Gastroesophageal sphincter (tissue), 4 donors: ENCODE measurements at regions not wholly inside any gene's neighbourhood (a gene's known extent, or its start where the extent isn't known, plus 50 kb on each side); places are given as distances from the start of the nearest gene placed in this dataset.
"Not testable (repeated sequence)": the region's sequence is repeated elsewhere in the genome, so short reads cannot be mapped to it uniquely, and the experiment has no call there.

ENCODE experiments used
- ATAC-seq: fragments of 150-250 bp; one replicate; pipeline ENCODE4 v1.9.1; 2016; ENCODE audit warnings: mild to moderate bottlenecking, moderate library complexity
- H3K27ac ChIP-seq, 4 donors: fragments of 200-600 bp; sonication (generic) in 3 of 4; 1 replicate in 3 of 4; 2 replicates in 1 of 4; pipeline ENCODE4 v1.5.1; 2016 to 2019
- H3K27me3 ChIP-seq: fragments of 200-600 bp; sonication (generic); one replicate; pipeline ENCODE4 v1.5.1; 2019
- H3K36me3 ChIP-seq, 2 donors: fragments of 200-600 bp; sonication (generic); one replicate each; pipeline ENCODE4 v1.5.1; 2019; ENCODE audit warnings: control low read depth in 1 of 2
- H3K4me1 ChIP-seq, 3 donors: fragments of 200-600 bp; sonication (generic); 1 replicate in 2 of 3; 2 replicates in 1 of 3; pipeline ENCODE4 v1.5.1; 2016 to 2019; ENCODE audit warnings: control low read depth in 2 of 3
- H3K4me3 ChIP-seq, 2 donors: fragments of 200-600 bp; sonication (generic); one replicate each; pipeline ENCODE4 v1.5.1; 2019; ENCODE audit warnings: mild to moderate bottlenecking in 1 of 2, moderate library complexity in 1 of 2
- H3K9me3 ChIP-seq, 3 donors: fragments of 200-600 bp; sonication (generic); one replicate each; pipeline ENCODE4 v1.5.1; 2017 to 2019; ENCODE audit warnings: control low read depth in 2 of 3
- EP300 ChIP-seq: sonication (generic); formaldehyde crosslinking; IDR thresholded peaks from one replicate; pipeline ENCODE4 v1.6.1; 2017; ENCODE audit warnings: antibody characterized with exemption, mild to moderate bottlenecking
- POLR2A ChIP-seq, 2 donors: fragments of 450-650 bp; IDR thresholded peaks; one replicate each; pipeline ENCODE4 v1.6.1; 2017; ENCODE audit warnings: antibody characterized with exemption in 2 of 2, mild to moderate bottlenecking in 2 of 2, moderate library complexity in 1 of 2
- POLR2AphosphoS5 ChIP-seq: sonication (generic); formaldehyde crosslinking; IDR thresholded peaks from one replicate; pipeline ENCODE4 v1.6.1; 2017; ENCODE audit warnings: antibody characterized with exemption
- WGBS, 2 donors: methylation state at CpG; one replicate each; pipeline ENCODE4 v1.1.5; 2018; ENCODE audit warnings: low coverage in 1 of 2; 5-methylcytosine and 5-hydroxymethylcytosine counted together
- small RNA-seq, 4 donors: library from RNA; depleted of rRNA; stranded (forward); fragments of <200 nt; gene quantifications; one replicate each; pipeline ENCODE3, GENCODE V24; 2016

- not testable (repeated sequence) for H3K9me3 ChIP-seq, H3K4me1 ChIP-seq, H3K27me3 ChIP-seq, H3K36me3 ChIP-seq, ATAC-seq
- Histone ChIP-seq H3K4me3 (peak overlapping the region; percentile 20 to 37), H3K27ac (peak overlapping the region in 1 of 4 donors; percentile 31)
- TF ChIP-seq POLR2A (IDR thresholded peaks at IDR 0.05), result peak in 1 of 2 donors; percentile 16
- 54% methylated on average over 9 of the region's 46 CpGs; no CpG with 5 or more reads in 1 of the 2 donors for WGBS, 2 donors
Measured at GRCh38 chr9:64016845-64017406, 1268.1 kb downstream of the FOXD4L5 start.

- H3K36me3 ChIP-seq, ATAC-seq, H3K4me1 ChIP-seq, H3K27me3 ChIP-seq, H3K27ac ChIP-seq, H3K9me3 ChIP-seq: not testable (repeated sequence)
- peak overlapping the region; percentile 26 to 46 for H3K4me3 ChIP-seq
- WGBS, 2 donors, result 16% methylated on average over 15 of the region's 31 CpGs; no CpG with 5 or more reads in 1 of the 2 donors
Measured at GRCh38 chr9:64016246-64016645, 1268.8 kb downstream of the FOXD4L5 start.

- Histone ChIP-seq H3K9me3 (no peaks in the 10 kb centered on the region), H3K4me3 (no peak overlapping the region), H3K27ac (no peak overlapping the region), H3K4me1 (no peaks in the 10 kb centered on the region), H3K36me3 (no peaks in the 10 kb centered on the region), H3K27me3 (no peaks in the 10 kb centered on the region)
- no peak for ATAC-seq
- WGBS, 2 donors, result 76 to 90% methylated on average over 6 to 15 of the region's 17 CpGs
- TF ChIP-seq POLR2AphosphoS5 (no peak), EP300 (no peak)
Measured at GRCh38 chr9:64015136-64015535, 1269.9 kb downstream of the FOXD4L5 start.

GRCh38 chr9:64014386-64015091 is 1270.5 kb downstream of the FOXD4L5 start:
- not testable (repeated sequence) for H3K9me3 ChIP-seq, H3K27ac ChIP-seq, H3K4me1 ChIP-seq, H3K27me3 ChIP-seq, ATAC-seq, H3K36me3 ChIP-seq, H3K4me3 ChIP-seq
- WGBS, 2 donors, result 66 to 76% methylated on average over 6 to 23 of the region's 32 CpGs

- H3K27ac ChIP-seq, ATAC-seq, H3K4me1 ChIP-seq, H3K36me3 ChIP-seq, H3K9me3 ChIP-seq, H3K27me3 ChIP-seq, H3K4me3 ChIP-seq: not testable (repeated sequence)
- 80% methylated on average over 1 of the region's 1 CpG; no CpG with 5 or more reads in 1 of the 2 donors for WGBS, 2 donors
Measured at GRCh38 chr9:64013122-64013521, 1271.9 kb downstream of the FOXD4L5 start.

- WGBS, 2 donors, result no CpG with 5 or more reads among the region's 3 CpGs
- H3K4me3 ChIP-seq, H3K9me3 ChIP-seq, H3K4me1 ChIP-seq, H3K36me3 ChIP-seq, H3K27ac ChIP-seq, ATAC-seq, H3K27me3 ChIP-seq: not testable (repeated sequence)
Measured at GRCh38 chr9:64012014-64012413, 1273.0 kb downstream of the FOXD4L5 start.

GRCh38 chr9:63979741-63980140 is 1305.3 kb downstream of the FOXD4L5 start:
- WGBS, 2 donors, result 83 to 88% methylated on average over 1 to 4 of the region's 23 CpGs
- not testable (repeated sequence) for H3K27ac ChIP-seq

More at GRCh38 chr9:63979741-63980140, 1305.3 kb downstream of the FOXD4L5 start:
- not testable (repeated sequence) for H3K36me3 ChIP-seq, ATAC-seq, H3K4me3 ChIP-seq, H3K27me3 ChIP-seq, H3K9me3 ChIP-seq, H3K4me1 ChIP-seq

Small RNA genes lying in the stretch of these regions (small RNA-seq; reads per million reads assigned to genes)
- gene RF00026, result 0 reads per million in 4 donors
